MCF 10A (cell line): ENCODE measurements at regions not wholly inside any gene's neighbourhood (a gene's known extent, or its start where the extent isn't known, plus 50 kb on each side); places are given as distances from the start of the nearest gene placed in this dataset.

ENCODE experiments used
- BruUV-seq: library from RNA; stranded (reverse); fragments of 400-500 nt; replicated peaks from 2 replicates; lab custom pipeline; 2021; lab: Mats Ljungman, UMichigan
- CTCF ChIA-PET: fragments of 300-600 bp; sonication (Branson Sonifier 250); formaldehyde crosslinking; extraction: SDS; loops from one replicate; lab custom pipeline; 2021; ENCODE audit warnings: antibody characterized with exemption, inconsistent platforms; lab: Yijun Ruan, JAX
- POLR2A ChIA-PET: fragments of 300-600, 350-650 bp; sonication (Branson Sonifier 250); formaldehyde crosslinking; extraction: SDS; loops from one replicate; lab custom pipeline; 2020; ENCODE audit warnings: antibody characterized with exemption, inconsistent platforms; lab: Yijun Ruan, JAX
- DNase-seq: peaks from one replicate; pipeline ENCODE4 v3.0.0-alpha.2; 2018; ENCODE audit not compliant: unreplicated experiment
- H3K27ac Mint-ChIP-seq: one replicate; pipeline ENCODE4 v1.8.0; 2022; ENCODE audit warnings: mild to moderate bottlenecking, low read depth, mixed read lengths; ENCODE audit not compliant: unreplicated experiment
- H3K27me3 Mint-ChIP-seq: one replicate; pipeline ENCODE4 v1.8.0; 2022; ENCODE audit warnings: mixed read lengths; ENCODE audit not compliant: insufficient read depth, unreplicated experiment
- H3K36me3 Mint-ChIP-seq: one replicate; pipeline ENCODE4 v1.8.0; 2022; ENCODE audit warnings: mild to moderate bottlenecking, moderate library complexity, mixed read lengths; ENCODE audit not compliant: insufficient read depth, unreplicated experiment
- H3K4me1 Mint-ChIP-seq: one replicate; pipeline ENCODE4 v1.8.0; 2022; ENCODE audit warnings: mixed read lengths; ENCODE audit not compliant: insufficient read depth, unreplicated experiment
- H3K4me3 Mint-ChIP-seq: one replicate; pipeline ENCODE4 v1.8.0; 2022; ENCODE audit warnings: mild to moderate bottlenecking, moderate library complexity, mixed read lengths; ENCODE audit not compliant: unreplicated experiment
- H3K9me3 Mint-ChIP-seq: one replicate; pipeline ENCODE4 v1.8.0; 2022; ENCODE audit warnings: mixed read lengths; ENCODE audit not compliant: unreplicated experiment
- intact Hi-C: fragments of 100-400 bp; cut with micrococcal nuclease; formaldehyde crosslinking; loops from 2 replicates; pipeline ENCODE4 v1.14.1; 2022
- TF ChIP-seq, protein P1 (sequence below): fragments of 200-600 bp; IDR thresholded peaks from one replicate; pipeline ENCODE4 v1.8.0; 2022; ENCODE audit warnings: antibody characterized with exemption, mild to moderate bottlenecking; ENCODE audit not compliant: unreplicated experiment

DNA sequence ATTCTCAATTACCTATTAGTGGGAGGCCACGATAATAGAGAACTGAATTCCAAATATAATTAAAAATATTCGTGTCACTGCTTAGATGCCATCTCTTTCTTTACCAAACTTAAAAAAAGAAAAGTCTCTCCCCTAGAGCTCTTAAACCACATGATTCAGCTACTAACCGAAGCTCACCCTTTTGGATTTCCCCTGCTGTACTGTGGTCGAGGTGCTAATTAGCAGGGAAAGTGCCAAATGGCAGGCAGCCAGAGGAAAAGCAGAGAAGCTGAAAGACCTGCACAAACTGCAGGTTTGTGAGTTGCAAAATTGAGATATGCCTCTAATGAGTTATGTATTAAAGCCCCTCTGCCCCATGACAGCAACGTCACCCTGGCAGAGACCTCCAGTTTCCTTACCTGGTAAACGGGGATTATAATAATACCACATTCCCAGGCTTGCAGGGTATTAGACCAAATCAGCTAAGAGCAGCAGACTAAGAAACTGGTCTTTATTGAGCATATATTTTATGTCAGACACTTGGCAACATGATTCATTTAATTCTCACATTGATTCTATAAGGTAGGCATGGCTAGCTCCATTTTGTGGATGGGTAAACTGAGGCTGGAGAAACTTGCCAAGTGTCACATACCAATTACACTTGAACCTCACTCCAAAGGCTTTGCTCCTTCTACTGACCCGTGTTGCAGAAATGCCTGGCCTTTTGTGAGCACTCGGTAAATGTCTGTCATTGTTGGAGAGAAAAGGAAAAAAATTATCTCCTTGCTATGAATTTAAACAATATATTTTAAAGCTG lies 259.7 kb downstream of the LPIN1 start:
- Mint-ChIP-seq H3K9me3 (peaks cover 1% of the 10 kb centered on the region), H3K27ac (no peak overlapping the region), H3K4me3 (no peak overlapping the region), H3K27me3 (no peaks in the 10 kb centered on the region), H3K36me3 (no peaks in the 10 kb centered on the region), H3K4me1 (no peaks in the 10 kb centered on the region)
- ChIA-PET POLR2A (interaction anchor here (0.6 to 2.5 kb wide), 12 partner anchors 12 to 712 kb away, joined by 3 to 11 read pairs (median 3); no protein-coding TSS in a partner anchor), CTCF (interaction anchor here (0.8 to 1.3 kb wide), 2 partner anchors 21 to 710 kb away, joined by 3 to 5 read pairs; partner anchors contain the start of gene TRIB2)
- TF ChIP-seq, protein P1, sequence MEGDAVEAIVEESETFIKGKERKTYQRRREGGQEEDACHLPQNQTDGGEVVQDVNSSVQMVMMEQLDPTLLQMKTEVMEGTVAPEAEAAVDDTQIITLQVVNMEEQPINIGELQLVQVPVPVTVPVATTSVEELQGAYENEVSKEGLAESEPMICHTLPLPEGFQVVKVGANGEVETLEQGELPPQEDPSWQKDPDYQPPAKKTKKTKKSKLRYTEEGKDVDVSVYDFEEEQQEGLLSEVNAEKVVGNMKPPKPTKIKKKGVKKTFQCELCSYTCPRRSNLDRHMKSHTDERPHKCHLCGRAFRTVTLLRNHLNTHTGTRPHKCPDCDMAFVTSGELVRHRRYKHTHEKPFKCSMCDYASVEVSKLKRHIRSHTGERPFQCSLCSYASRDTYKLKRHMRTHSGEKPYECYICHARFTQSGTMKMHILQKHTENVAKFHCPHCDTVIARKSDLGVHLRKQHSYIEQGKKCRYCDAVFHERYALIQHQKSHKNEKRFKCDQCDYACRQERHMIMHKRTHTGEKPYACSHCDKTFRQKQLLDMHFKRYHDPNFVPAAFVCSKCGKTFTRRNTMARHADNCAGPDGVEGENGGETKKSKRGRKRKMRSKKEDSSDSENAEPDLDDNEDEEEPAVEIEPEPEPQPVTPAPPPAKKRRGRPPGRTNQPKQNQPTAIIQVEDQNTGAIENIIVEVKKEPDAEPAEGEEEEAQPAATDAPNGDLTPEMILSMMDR = no peak
- no TSS peak for BruUV-seq
- intact Hi-C loops = no loop called here
- peak; percentile 83 for DNase-seq

DNA sequence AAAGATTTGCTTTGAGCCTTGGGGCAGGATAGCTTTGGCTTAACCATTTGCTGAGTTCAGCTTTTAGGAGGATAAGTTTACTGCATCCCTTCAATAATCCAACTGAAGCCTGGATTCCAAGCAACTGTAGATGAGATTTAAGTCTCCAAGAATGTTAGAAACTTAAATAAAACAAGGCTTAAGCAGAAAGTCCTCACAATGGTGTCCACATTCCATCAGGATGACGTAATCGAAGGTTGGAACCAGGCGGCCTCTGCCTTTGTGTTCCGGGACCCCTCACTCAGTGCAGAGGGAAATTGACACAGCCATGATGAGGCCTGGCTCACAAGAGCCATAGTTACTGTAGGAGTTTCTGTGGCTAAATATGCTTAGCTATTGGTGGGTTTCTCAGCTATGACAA lies 260.4 kb downstream of the LPIN1 start:
- TF ChIP-seq, protein P1 = no peak
- POLR2A ChIA-PET = interaction anchor here (0.6 to 2.5 kb wide), 8 partner anchors 14 to 711 kb away, joined by 3 to 11 read pairs (median 4); no protein-coding TSS in a partner anchor
- DNase-seq = no peak
- intact Hi-C loops = no loop called here
- no TSS peak for BruUV-seq
- CTCF ChIA-PET = interaction anchor here (0.5 to 1.3 kb wide), 2 partner anchors 289 to 709 kb away, joined by 3 to 5 read pairs; partner anchors contain the start of gene TRIB2
- no peak overlapping the region for H3K27ac Mint-ChIP-seq
- H3K4me1 Mint-ChIP-seq = no peaks in the 10 kb centered on the region
- H3K4me3 Mint-ChIP-seq = no peak overlapping the region
- H3K36me3 Mint-ChIP-seq = no peaks in the 10 kb centered on the region
- H3K27me3 Mint-ChIP-seq = no peaks in the 10 kb centered on the region
- H3K9me3 Mint-ChIP-seq = no peaks in the 10 kb centered on the region

DNA sequence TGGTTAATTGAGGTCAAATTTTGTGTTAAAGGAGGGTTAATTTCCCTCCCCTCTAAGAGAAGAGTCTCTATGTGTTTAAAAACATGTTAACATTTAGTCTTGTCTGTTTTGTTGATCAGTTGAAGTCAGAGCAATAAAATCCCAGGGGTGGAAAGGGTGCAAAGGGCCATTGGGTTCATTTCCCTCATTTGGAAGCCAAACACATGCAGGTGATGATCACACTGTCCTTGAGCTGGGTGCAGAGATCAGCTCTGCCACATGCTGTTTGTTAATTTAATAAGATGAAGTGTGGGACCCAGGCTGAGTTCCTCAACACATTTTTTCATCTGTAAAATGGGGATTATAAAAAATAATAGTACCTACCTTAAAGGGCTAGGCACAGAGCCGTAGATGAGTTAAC lies 260.9 kb downstream of the LPIN1 start:
- POLR2A ChIA-PET = interaction anchor here (0.9 to 2.5 kb wide), 4 partner anchors 14 to 93 kb away, joined by 4 to 11 read pairs (median 6); no protein-coding TSS in a partner anchor
- BruUV-seq = no TSS peak
- TF ChIP-seq, protein P1 = no peak
- no peak for DNase-seq
- Mint-ChIP-seq H3K36me3 (no peaks in the 10 kb centered on the region), H3K4me3 (no peak overlapping the region), H3K27ac (no peak overlapping the region), H3K4me1 (no peaks in the 10 kb centered on the region), H3K9me3 (no peaks in the 10 kb centered on the region), H3K27me3 (no peaks in the 10 kb centered on the region)
- intact Hi-C loops = no loop called here
- CTCF ChIA-PET = interaction anchor here (0.5 to 1.3 kb wide), 4 partner anchors 18 to 1002 kb away, joined by 3 to 5 read pairs (median 4); partner anchors contain the start of gene TRIB2

DNA sequence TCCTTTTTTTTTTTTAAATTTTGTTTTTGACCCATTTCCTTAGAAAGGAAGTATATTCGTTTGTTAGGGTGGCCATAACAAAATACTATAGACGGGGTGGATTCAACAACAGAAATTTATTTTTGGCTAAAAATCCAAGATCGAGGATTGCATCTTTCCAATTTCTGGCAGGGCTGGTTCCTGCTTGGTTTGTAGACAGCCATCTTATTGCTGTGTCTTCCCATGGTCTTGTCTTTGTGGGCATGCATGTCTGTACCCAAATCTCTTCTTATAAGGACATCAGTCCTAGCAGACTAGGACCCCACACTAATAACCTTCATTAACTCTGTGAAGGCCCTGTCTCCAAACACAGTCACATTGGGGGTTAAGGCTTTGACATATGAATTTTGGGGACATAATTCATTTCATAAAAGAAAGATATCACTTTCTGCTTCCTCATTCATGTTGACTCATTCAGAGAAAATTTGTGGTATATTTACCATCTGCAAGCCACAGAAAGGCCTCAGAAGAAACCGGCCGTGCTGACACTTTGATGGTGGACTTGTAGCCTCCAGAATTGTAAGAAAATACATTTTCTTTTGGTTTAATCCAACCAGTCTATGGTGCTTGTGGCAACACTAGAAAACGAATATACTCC lies 262.1 kb downstream of the LPIN1 start:
- no TSS peak for BruUV-seq
- DNase-seq = no peak
- Mint-ChIP-seq H3K27ac (no peak overlapping the region), H3K9me3 (no peaks in the 10 kb centered on the region), H3K4me1 (no peaks in the 10 kb centered on the region), H3K4me3 (no peak overlapping the region), H3K36me3 (no peaks in the 10 kb centered on the region), H3K27me3 (no peaks in the 10 kb centered on the region)
- TF ChIP-seq, protein P1 = no peak
- intact Hi-C loops = no loop called here
- ChIA-PET POLR2A (interaction anchor here (0.7 kb wide), 1 partner anchor 296 kb away, joined by 3 read pairs; no protein-coding TSS in a partner anchor), CTCF (no interaction called here)
